Testis (tissue), 2 donors: ENCODE measurements at regions not wholly inside any gene's neighbourhood (a gene's known extent, or its start where the extent isn't known, plus 50 kb on each side); places are given as distances from the start of the nearest gene placed in this dataset.

ENCODE experiments used
- CTCF ChIP-seq, 3 experiments: fragments of 450-650 bp in 2 of 3; fragments of 200-600 bp in 1 of 3; sonication (generic) in 1 of 3; IDR thresholded peaks; one replicate each; pipeline ENCODE4 v1.5.1; 2016 to 2019; ENCODE audit warnings: antibody characterized with exemption in 3 of 3, mild to moderate bottlenecking in 2 of 3, moderate library complexity in 1 of 3
- POLR2A ChIP-seq: fragments of 450-650 bp; IDR thresholded peaks from one replicate; pipeline ENCODE4 v1.6.1; 2017; ENCODE audit warnings: antibody characterized with exemption, mild to moderate bottlenecking, moderate library complexity

- TF ChIP-seq POLR2A (no peak), CTCF (IDR thresholded peaks at IDR 0.05) (no peak)
Observed at GRCh38 chr6:90646940-90647339, 60.1 kb upstream of the MAP3K7 start.
